Activated CD4-positive, alpha-beta T cell treated with anti-CD3 and anti-CD28 coated beads, Interleukin-2, amount 50 U/mL, for 1 hour (primary cell): ENCODE measurements at regions not wholly inside any gene's neighbourhood (a gene's known extent, or its start where the extent isn't known, plus 50 kb on each side); places are given as distances from the start of the nearest gene placed in this dataset.

Source experiments
- DNase-seq: peaks from one replicate; pipeline ENCODE4 v3.0.0-alpha.2; 2020

DNA sequence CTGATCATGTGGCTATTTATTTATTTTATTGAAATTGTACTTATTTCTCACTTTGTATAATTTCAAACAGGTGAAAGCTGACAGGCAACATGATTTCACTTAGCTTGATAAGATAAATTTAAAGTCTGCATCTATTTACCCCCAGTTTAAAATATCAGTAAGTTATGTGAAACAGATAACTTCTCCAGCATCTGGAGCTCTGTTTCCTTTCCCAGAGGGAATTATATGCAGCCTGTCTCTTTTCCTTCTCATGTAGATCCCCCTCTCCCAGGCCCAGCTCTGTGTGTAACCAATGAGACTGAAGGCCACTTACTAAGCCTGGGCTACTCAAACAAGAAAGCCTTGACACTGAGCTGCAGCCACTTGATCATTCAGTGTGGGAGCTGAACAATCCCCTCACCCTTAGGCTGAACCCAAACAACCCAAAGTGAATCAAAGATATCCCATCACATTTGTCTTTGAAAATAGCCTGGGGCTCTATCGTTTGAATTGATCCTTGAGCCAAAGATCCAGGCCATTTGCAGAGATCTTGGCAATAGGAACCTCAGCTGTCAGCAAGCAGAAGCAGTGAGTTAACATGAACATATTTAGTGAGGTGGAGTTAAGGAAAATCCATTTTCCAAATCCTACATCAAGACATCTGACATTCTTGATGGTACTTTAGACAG, 383.9 kb downstream of the TGFB2 start:
- no peak for DNase-seq

DNA sequence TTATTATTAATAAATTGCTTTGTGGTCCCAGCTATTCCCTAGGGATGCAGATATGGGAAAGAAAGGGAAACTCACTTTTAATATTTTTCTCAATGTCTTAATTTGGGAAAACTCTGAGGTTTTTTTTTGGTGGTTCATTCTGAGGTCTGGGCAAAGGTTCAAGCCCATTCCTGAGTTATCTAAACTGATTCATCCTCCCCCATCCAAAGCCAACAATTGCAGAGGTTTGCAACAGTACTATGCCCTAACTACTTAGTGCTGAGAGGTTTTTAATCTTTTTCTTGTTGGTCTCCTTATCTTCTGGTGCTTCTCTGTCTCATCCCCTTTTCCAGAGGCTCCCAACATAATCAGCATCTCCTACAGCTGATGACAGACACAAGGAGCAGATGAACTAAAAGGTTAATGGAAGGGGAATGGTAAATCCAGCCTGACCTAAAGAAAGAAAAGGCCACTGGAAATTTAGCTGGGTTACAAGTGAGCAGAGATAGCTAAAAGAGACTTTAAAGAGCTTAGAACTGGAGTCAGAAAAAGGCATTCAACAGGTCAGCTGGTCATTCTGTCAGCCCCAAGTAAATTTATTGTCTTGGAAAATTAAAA, 390.4 kb downstream of the TGFB2 start:
- DNase-seq = no peak

DNA sequence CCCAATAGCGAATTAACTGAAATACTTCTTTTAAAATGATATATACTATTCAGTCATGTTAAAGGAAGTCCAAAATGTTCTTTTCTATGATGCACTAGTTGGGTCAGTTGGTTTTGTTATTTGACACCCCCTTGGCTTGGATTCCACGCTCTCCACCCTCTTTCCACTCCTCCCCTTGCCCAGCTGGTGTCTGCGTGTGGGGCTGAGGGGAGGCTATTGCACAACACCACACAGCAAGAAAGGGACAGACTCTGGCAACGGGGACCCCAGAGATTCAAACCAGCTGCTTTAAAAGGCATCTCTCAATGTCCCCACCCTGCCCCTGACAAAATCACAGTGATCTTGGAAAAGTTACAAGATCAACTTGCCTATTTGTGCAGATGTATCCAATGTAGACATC, 394.3 kb downstream of the TGFB2 start:
- no peak for DNase-seq

DNA sequence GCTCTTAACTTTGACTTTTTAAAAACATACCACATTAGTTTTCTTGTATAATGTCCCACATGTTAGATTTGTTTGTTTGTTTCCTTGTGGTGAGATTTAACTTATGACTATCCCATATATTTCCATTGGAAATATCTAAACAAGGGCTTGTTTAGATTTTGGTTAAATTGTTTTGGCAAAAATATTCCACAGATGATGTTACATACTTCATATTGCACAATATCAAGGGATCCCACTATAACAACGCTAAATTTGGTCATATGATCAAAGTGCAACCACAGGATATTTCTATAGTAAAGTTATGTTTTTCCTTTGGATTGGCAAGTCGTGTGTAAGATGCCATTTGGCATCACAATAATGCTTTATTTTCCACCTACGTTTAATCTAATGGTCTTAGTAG, 396.7 kb downstream of the TGFB2 start:
- no peak for DNase-seq

DNA sequence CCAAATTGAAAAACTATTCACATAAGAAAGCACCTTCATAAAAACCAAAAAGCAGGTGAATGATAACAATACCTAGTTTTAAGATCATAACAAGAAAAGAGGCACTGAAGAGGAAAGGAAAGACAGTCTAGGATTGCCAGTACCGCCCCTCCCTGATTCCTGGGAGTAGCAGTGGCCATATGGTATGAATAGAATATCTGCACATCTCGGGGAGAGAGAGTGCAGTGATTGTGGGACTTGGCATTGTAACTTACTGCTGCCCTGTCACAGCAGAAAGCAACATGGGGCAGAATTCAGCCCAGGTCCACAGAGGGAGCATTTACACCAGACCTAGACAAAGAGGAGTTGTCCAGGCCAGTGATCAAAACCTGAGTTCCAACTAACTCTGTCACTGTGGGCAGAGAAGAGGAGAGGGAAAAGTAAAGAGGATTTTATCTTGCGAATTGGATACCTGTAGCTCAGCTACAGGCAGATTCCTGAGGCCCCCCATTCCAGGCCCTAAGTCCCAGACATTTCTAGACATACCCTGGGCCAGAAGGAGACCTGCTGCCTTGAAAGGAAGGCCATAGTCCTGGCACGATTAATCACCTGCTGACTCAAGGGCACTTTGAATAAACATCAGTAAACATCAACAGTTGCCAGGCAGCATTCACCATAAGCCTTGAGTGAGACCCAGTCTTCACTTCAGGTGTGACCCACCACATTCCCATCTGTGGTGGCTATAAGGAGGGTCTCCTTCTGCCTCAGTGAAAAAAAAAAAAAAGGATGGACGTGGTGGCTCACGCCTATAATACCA, 397.5 kb downstream of the TGFB2 start:
- no peak for DNase-seq

DNA sequence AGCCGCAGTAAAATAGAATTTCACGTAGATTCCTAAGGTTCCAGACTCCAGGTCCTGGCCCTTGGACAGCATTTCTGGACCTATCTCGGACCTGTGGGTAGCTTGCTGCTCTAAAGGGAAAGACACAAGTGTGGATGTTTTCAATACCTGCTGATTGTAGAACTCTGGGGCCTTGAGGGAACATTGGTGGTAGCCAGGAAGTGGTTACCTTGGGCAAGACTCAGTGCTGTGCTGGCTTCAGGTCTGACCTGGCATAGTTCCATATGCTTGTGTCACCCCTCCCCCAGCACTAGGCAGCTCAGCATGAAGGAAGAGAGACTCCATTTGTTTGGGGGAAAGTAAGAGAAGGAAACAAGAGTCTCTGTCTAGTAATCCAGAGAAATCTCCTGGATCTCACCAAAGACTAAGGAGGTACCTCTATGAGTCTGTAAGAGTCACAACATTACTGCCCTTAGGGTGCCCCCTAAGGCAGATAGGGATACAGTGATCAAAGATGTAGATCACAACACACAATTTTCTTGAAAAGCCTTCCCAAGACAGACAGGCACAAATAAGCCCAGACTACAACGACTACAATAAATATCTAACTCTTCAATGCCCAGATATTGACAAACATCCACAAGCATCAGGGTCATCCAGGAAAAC, 398.8 kb downstream of the TGFB2 start:
- no peak for DNase-seq

DNA sequence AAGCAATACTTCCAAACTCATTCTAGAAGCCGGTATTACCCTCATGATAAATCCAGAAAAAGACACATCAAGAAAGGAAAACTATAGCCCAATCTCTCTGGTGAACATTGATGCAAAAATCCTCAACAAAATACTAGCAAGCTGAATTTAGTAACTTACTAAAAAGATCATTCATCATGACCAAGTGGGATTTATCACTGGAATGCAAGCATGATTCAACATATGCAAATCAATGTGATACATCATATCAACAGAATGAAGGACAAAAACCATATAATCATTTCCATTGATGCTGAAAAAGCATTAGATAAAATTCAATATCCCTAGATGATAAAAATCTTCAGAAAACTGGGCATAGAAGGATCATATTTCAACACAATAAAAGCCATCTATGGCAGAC, 402.9 kb downstream of the TGFB2 start:
- DNase-seq = no peak

DNA sequence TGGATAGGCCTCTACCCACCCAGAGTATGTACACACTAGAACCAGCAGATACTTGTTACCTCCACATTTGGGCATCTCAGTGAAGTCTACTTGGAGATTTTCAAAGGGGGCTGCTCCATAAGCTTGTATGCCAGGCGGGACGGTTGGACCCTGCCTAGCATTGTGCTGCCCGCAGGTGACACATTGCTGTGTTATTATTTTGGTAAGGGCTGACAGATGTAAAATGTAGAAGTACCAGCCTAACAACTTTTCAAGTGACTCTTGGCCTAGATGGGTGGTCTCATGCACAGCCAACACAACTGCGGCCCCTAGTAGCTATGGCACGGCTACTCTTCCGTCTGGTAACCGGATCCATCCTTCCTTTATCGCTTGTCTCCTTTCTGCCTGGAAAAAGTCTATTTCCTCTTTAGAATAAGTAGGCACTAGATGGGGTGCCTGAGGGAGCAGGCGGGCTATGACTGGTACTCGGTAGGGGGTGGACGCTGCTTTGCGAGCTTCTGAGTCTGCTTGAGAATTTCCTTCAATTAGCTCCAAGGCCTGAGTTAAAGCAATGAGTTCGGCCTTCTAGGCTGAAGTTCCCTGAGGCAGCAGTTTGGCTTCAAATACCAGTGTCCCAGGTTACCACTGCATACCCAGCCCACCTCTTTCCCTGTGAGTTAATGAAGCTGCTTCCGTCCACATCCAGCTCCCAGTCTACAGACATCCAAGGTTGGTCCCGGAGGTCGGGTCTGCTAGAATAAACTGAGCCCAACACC, 405.3 kb downstream of the TGFB2 start:
- DNase-seq = no peak

DNA sequence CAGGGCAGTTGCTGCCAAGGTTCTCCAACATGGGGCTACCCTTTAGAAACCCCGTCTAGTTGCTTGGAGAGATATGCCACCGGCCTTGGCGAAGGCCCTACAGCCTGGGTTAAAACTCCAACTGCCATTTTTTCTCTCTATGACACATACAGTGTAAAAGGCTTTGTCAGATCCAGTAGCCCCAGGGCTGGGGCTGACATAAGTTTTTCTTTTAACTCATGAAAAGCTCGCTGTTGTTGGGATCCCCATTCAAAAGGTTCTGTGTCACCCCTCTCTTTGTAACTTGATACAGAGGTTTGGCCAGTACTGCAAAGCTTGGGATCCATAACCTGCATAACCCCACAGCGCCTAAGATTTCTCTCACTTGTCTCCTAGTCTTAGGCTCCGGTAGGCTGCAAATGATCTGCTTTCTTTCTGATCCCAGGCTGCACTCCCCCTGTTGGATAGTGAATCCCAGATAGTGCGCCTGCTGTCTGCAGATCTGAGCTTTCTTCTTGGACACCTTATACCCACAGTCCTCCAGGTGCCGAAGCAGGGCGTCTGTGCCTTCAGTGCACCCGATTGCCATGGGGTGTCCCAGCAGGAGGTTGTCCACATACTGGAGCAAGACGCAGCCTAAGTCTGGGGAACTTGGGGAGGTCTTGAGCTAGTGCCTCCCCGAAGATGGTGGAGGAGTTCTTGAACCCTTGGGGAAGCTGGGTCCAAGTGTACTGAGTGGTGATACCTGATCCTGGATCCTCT, 406.2 kb downstream of the TGFB2 start:
- no peak for DNase-seq

DNA sequence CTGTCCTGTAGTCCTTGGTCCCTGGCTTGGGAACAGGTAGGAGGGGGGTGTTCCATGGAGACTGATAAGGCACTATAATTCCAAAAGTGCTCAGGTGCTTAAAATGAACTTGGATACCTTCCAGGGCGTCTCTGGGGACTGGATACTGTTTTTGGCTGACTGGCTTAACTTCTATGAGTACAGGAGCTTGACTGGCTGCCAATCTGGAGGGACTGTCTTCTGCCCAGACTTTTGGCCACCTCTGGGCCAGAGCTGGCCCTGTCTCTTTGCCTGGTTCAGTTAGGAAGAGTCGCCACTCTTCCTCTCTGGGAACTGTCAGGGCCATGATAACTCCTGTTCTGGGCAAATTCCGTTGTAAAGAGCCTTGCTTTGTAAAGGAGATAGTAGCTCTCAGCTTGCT, 407.0 kb downstream of the TGFB2 start:
- DNase-seq = no peak

DNA sequence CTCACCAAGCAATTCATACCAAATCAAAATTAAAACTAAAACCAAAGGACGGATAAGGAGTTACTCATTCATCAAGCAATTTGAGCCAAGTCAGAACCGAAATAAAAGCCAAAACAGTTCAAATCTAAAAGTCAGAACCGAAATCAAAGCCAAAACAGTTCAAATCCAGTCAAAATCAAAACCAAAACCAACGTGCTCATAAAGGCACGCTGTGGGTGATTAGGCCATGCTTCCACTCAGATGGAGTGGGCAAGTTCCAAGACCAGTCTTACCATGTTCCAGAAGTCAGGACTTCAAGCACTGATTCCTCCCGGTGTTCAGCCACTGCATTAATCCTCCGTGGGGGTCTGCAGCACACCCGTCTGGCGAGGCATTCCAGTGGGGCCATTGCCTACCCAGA, 409.3 kb downstream of the TGFB2 start:
- no peak for DNase-seq

DNA sequence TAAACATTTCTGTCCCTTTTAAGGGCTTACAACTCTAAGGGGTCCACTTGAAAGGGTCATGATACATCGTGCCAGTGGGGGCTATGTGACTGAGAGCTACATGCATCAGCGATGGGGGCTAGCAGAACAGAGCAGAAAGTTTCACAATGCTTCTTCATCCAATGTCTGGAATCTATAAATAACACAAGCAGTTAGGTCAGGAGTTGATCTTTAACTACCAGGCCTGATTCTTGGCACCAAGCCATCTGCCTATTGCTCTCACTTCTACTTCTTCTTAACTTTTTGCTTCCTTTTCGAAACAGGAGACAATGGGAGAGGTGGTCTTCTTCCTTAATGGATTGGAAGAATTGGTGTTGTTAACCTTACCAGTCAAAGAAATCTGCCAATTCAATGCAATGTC, 410.0 kb downstream of the TGFB2 start:
- DNase-seq = no peak

DNA sequence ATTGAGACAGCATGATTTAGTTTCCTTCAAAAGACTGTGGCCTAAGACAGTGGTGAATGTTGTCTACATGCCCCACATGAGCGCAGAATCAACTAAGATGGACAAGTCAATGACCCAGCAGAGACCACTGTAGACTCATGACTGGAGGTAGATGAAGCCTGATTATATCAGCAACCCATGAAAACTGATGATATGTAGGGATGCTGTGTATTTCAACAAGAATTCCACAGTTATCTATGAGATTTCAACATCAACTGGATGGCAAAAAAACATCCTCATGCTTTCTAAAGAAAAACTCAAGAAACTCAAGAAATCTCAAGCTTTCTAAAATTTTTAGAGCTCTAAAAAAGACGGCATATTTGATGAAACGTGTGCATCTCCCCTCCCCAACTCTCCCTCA, 413.9 kb upstream of the LYPLAL1 start:
- DNase-seq = no peak

DNA sequence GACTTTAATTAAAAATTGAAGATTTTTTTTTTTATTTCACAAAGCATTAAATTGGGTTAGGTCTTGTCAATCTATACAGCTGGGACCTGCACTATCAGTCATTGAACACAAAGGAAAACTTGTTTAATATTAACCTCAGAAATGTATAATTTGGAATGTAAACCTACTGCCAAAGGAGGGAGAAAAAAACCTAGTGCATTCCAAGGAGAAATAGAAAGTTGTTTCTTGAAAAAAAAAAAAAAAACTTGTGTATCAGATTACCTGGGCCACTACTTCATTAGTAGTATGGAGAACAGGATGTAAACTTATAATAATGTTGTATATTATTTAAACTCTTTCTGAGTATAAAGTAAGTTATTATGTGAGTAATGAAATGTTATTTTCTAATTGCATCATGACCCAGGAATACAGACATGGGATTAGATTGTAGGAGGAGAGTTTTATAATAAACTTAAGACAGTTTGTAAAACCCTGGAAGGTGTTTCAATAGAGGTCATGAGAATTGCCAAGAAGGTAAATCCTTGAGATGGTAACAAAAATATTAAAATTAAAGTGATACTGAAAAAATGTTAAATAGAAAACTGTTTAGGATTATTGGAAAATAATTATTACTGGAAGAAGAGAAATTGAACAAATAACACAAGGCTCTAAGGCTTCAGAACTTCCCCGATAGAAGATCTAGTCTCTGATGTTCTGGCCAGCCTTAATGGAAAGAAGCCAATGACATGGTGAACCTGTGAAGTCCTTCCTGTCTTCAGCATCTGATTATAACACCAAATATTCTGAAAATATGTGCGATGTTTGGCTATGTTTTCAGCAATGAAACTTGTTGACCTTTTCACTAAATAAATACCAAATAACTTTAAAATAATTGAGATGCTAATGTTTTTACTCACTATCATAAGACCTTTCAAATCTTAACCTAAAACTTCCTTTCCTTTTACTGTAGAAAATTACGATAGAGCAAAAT, 412.8 kb upstream of the LYPLAL1 start:
- no peak for DNase-seq

DNA sequence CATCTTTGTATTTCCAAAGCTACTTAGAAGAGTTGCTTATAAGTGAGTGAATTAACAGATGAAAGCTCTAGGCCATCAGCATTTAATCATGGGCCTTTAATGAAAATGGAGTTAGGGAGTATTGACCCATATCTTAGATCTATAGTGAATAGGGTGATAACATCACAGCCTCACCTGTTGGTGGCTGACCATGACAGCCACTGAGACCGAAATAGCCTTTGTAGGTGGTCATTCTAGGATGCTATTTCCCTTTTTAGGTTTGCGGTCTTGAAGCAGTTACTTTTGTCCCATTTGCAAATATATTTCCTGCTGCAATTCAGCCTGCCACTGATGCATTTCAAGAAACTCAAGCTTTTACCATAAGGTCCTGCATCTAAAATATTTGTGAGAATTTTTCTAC, 410.1 kb upstream of the LYPLAL1 start:
- DNase-seq = no peak

DNA sequence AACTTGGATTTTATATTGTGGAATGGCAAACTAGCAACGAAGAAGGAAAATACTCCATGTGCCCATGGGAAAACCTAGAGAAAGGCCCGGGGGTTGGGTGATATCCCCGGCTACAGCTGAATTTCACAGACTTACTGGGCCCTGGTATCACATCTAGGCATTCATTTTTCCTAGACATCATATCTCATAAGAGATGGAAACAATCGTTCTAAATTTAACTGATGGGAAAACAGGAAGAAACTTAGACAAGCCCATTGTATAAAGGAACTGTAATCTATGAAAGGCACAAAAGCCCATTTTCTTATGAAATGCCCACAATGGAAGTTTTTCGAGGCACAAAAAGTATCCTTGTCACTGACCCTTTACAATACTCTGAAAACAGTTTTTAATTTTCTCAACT, 407.9 kb upstream of the LYPLAL1 start:
- no peak for DNase-seq

DNA sequence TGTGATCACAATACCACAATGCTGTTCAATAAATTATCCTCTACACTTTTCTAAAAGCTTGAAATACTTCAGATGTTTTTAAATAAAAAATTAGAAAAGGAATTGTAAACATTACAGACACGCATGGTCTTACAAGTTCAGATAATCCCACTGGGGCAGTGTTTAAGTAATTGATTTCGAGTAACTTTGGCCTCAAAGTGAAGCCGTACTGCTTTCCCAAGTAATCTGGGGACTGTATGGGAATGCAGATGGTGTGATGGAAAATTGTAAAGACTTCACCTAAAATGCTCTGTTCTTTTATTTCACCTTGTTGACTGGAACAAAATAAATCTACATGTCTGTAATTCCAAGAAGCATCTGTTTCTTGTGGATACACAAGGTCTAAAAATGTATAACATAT, 401.7 kb upstream of the LYPLAL1 start:
- no peak for DNase-seq

DNA sequence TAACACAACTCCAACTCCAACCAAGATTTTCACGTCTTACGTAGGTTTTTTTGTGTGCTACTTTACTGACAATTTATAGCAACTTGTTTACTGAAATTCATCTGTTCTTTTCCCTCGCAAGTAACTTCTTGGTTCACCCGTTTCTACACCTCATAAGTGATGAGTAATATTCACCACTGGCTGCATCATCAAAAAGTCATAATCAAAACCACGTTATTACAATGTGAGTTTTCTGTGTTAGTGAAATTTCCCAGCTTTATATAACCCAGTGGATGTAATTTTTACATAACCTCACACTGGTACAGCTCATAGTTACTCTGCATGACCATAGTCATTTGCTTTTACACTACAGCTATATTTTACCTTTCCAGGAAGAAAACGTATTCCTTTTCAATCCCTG, 401.1 kb upstream of the LYPLAL1 start:
- DNase-seq = no peak

DNA sequence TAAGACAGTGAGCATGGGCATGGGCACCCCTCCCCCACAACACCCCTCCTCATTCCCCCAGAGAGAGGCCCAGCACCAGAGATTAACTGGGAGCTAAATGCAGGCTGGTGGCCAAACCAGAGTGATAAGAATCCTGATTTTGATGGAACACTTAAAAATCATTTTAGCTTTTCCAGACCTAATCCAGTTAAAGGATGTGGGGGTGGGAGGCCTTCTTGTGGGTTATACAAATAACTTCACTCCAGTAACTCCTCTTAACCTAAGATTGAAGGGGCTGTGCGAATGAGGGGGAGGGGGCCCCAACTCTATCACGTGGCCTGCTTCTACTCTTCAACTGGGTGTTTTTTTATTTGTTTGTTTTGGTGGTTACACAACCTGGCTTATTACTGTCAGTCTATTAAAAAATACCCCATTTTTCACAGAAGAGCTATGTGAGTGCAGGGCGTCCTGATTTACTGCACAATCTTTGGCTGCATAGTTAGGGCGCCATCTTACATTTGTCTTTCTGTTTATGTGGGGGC, 398.1 kb upstream of the LYPLAL1 start:
- no peak for DNase-seq

DNA sequence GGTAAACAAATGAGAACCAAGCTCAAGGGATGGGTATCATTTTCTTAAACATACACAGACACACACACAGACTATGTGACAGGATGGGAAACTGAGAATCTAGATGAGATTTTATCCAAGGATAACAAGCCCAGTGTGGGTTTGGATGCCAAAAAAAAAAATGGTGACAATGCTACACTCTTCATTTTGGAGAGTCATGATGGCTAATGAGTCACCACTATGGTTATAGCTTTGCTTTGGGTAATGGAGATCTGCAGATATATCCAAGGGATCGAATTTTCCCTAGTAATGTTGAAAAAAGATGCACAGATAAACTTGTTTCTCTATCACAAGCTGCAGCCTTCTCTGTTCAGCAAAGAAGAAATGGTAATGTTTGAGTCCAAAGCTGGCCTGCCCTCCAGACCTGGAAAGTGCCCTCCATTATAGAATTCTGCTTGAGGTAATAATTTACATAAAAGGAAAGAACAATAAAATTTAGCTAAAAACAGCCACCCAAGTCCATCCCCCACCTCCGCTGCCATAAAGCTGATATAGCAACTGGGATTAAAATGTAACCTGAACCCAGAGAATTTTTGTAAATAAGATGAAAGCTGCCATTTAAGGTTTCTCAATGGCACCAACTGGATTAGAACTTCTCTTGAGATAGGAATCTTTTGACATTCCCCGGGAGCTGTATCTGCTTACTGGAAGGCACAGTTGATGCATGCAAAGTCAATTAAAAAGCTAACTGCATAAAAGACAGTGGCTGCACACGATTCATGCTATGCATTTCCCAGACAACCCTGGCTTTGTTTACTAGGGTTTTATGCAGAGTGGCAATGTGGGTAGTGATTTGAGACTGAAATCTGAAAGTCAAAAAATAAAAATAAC, 395.2 kb upstream of the LYPLAL1 start:
- DNase-seq = no peak
